CD4-positive, alpha-beta T cell treated with Interleukin-10 for 1 hour (primary cell): ENCODE measurements at regions not wholly inside any gene's neighbourhood (a gene's known extent, or its start where the extent isn't known, plus 50 kb on each side); places are given as distances from the start of the nearest gene placed in this dataset.

ENCODE experiments used
- DNase-seq: peaks from one replicate; pipeline ENCODE4 v3.0.0-alpha.2; 2020

- DNase-seq: no peak
These were observed 168.0 kb upstream of the NOX3 start for GRCh38 chr6:155623450-155624178.

- no peak for DNase-seq
These were observed 159.0 kb upstream of the NOX3 start for GRCh38 chr6:155614606-155615005.

DNA sequence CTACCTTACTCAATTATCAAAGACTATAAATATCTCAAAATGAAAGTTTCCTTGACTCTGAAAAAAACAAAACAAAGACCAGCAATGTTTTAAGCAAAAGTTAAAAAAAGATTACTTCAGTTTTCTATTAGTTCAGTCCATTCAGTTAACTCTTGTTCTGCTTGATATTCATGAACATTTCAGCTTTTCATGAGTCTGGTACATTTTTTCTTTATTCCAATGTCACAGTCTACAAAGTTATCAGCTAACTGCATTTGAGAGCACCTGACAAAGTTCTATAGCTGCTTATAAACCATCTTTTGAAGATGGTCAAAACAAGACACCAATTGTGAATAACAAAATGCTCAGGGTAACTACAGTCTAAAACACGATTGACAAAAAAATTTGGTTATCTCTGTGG is 156.1 kb upstream of the NOX3 start:
- no peak for DNase-seq

GRCh38 chr6:155604991-155605390 is 149.4 kb upstream of the NOX3 start:
- no peak for DNase-seq

DNA sequence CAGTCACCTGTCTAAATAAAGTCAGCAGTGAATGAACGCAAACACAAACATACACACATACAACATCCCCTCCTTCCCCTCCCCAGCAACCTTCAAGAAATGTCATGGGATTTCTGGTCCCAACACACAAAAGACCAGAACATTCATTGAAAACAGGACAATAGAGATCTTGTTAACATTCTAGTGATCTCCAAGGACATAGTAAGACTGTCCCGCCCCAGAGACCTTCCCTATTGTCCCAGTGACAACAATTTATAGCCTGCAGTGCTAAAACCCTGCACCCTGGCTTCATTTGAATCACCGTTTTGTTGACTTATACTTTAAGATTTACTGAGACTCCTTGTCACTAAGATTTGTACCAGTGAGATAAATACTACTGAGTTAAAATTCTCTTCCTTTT is 143.9 kb upstream of the NOX3 start:
- DNase-seq: no peak

DNA sequence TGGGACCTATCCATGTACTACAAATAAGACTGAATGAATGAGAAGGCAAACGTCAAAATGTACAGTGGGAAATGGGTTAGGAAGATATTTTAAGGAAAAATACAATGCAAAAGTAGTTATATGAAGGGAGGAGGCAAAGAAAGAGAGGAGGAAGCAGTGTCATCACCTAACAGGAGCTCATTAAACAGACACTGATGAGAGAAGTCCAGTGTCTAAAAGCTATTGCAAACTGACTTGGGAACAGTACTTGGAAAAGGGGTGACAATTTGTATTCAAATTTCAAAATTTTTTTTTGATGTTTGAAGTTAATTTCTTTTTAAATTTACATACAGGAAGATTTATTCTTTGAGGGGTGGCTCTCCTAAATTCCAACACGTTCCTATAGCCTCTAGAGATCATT is 143.5 kb upstream of the NOX3 start:
- DNase-seq: no peak

DNA sequence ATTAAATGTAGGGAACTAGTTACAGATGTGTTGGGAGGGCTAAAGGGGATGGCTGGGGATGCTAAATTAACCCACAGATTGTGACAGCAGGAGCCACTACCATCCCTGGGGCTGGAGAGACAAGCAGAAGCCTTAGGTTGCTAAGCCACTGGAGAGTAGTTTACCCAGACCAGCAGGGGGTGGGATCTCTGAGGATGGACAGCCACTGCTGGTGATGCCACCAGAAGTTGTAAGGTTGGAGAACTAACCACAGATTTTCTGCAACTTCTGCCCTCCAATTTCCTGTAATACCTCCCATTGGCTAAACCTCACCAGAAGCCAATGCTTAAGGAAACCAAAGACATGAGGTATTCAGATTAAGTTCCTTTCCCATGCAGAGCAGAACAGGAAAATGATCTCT is 139.6 kb upstream of the NOX3 start:
- DNase-seq: no peak

GRCh38 chr6:155591741-155592140 is 136.1 kb upstream of the NOX3 start:
- DNase-seq: no peak

DNA sequence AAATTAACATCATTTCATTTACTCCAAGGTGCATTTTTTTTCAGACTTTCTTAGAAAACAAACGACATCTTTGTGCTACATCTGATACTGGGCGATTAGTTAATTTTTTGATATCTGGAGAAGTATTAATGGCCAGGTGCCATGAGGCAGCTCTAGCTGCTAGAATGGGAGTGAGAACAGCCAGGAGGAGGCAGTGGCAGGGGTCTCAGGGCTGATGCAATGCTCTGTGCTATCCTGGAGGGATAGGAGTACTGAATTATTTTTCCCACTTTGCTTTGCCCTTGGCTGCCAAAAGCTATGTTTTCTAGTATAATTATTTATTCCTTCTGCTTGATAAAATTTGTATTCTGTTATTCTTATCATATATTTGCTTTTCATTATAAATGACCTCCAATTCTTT is 133.6 kb upstream of the NOX3 start:
- no peak for DNase-seq

DNA sequence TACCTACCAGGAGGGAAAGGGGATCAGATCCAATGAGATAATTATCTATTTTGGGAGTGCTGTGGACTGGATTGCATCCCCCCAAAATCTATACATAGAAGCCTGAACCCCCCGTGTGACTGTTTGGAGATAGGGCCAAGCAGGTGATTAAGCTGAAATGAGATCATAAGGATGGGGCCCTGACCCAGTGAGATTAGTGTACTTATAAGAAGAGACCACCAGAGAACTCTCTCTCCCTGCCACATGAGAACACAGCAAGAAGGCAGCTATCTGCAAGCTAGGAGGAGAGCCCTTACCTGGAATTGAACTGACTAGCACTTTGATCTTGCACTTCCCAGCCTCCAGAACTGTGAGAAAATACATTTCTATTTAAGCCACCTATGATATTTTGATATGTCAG is 132.2 kb upstream of the NOX3 start:
- DNase-seq: no peak

DNA sequence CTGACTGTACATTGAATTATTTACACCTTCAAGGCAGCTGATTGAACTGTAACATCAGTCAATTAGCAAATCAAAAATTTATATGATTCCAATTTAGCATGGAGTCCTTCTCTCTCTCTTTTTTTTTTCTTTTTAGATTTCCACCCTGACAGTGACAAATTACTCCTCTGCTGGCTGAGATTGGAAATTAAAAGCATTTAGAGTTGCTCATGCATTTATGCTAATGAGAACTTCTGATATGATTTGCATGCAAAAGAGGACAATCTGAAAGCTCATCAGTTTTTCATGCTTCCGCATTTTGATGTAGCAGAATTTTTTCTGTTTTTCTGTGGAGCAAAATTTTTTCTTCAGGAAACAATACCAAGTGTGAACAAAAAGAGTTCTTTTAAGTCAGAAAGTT is 130.5 kb upstream of the NOX3 start:
- DNase-seq: no peak

- DNase-seq: no peak
These were observed 128.4 kb upstream of the NOX3 start for GRCh38 chr6:155584006-155584405.

- no peak for DNase-seq
These were observed 126.7 kb upstream of the NOX3 start for GRCh38 chr6:155582016-155582991.

DNA sequence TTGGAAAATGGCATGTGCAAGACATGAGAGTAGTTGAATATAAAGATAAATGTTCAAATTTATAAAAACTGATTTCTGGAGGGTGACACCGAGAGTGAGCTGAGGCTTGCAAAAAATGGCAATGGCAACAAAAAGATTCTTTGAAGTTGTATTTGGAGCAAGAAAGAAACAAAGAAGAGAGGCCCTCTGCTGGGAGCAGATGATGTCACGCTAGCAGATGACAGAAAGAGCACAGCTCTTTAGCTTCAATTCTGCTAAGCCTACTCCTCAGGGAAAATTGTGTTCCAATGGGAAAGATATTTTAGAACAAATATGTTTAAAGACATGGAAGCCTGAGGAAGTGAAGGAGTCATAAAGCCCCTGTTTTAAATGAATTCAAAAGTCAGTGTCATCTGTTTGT is 125.3 kb upstream of the NOX3 start:
- no peak for DNase-seq

DNA sequence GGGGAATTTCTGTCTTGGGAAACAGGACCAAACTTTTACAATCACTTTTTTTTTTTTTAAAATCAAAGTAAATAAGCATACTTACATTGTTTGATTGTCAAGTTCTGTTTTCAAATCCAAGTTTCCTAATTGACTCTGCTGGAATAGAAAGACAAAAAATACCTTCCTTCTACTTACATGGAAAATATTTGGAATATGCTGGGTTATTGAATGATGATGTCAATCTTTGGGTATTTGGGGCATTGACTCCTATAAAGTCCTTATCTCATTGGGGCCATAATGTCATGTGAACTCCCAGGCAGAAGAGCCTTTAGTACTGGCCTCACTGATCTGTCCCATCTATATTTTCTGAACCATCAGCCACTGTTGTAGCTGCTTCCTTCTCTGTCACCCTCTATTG is 122.6 kb upstream of the NOX3 start:
- DNase-seq: no peak

DNA sequence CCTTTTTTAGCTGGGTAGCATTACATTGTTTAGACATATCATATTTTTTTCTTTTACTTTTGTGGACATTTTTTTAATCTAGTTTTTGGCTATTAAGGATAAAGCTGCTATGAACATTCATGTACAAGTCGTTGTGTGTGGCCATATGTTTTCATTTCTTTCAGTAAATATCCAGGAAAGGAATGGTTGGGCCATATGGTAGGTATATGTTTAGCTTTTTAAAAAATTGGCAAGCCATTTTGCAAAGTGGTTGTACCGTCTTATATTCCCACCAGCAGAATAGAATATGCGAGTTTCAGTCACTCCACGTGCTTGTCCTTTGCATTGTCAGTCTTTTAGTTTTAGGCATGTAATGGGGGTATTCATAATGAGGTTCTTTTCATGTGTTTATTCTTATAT is 106.3 kb upstream of the NOX3 start:
- no peak for DNase-seq

DNA sequence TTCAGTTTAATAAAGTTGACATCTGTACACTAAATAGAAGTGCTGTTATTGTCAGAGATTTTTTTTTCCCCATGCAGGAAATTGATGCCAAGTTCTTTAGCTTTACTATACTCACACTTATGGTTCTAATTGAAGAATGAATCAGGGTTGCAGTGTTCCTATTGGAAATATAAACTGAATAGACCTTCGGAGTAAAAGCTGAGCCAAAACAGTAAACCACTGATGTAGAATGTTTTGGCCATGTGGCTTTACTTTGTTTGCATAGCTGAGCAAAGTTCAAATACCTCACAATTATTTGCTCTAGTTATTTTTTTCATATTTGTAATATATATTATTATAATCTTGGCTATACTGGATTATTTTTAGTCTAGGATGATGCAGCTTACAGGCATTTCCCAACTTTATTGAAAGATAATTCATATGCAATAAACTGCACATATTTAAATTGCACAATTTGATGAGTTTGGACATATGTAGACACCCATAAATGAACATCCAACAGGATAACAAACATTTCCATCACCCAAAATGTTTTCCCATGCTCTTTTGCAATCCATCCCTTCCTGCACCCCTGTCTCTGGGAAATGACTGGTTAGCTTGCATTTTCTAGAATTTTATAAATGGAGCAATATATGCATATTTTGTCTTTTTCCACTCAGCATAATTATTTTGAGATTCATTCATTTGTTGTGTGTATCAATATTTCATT is 105.8 kb upstream of the NOX3 start:
- DNase-seq: no peak

DNA sequence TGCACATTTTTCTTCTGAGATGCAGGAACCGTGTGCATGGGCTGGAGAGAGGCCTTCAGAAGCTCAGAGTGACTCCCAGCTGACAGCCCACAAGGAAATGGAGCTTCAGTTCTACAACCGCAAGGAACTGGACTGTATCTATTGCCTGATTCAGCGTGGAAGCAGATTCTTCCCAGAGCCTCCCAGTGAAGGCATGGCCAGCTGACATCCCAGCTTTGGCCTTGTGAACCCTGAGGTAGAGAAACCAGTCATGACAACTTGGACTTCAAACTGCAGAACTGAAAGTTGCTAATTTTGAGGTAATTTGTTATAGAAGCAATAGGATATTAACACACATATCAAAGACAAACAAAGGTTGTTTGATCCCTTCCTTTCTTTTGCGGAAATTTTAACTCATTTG is 94.3 kb upstream of the NOX3 start:
- DNase-seq: no peak

DNA sequence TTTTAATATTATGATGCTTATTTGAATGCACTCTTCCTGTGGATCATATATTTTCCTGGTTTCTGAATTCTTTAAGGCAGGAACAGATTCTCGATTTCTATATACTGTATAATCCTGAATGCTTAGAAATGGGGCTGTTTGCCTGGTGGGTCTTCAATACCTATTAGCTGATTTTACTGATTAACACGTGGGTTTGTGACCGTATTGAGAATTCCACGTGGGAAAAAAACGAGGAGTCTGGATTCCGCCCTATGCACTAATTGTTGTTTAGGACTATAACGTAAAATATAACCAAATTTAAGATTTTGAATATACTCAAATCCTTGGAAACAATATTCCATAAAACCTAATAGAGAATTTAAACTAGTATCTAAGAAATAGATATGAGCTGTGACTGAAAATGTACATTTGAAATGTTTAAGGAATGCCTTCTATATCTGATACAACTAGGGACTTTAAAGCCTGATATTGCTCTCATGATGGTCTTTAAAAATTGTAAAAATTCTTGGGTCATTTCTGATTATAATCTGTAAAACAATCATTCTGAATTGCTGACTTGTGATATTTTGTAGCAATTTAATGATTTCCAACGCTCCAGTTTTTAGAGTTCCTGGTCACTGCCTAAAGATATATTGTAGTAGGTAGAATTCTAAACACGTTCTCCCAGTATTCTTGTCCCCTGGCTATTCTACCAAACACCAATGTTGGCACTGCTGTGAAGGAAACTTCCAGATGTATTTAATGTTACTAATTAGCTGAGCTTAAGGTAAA is 93.6 kb upstream of the NOX3 start:
- no peak for DNase-seq

- DNase-seq: no peak
These were observed 92.9 kb upstream of the NOX3 start for GRCh38 chr6:155548576-155548975.

- DNase-seq: no peak
These were observed 89.0 kb upstream of the NOX3 start for GRCh38 chr6:155544677-155545076.

DNA sequence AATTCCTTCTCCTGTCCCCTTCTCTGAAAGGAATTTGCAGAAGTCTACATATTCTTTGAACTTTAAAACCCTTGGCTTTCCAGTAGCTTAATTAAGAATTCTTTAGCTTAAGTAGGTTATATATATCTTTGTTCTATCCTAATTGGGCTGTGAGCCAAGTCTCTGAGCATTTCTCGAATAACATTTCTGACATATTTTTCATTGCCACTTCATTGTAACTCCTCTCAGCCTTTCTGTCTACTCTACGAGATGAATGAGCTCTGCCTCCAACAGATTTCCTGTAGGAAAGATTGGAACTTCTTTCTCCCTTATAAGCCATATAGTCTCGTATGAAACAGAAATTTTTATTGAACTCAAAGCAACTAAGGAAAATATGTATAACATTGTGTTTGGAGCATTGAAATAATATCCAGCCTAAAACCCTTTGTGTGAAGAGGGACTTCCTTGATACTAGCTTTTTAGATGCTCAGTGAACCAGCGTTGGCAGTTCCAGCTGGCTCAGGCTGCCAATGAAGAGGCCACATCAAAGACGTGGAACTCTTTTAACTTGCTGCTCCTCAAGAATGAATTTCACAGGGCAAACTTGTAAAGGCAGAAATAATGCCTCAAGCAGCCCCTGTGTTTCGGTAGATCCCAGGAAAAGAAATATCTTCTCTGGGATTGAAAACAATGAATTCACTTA is 87.7 kb upstream of the NOX3 start:
- no peak for DNase-seq
